A549 (cell line): ENCODE measurements at regions not wholly inside any gene's neighbourhood (a gene's known extent, or its start where the extent isn't known, plus 50 kb on each side); places are given as distances from the start of the nearest gene placed in this dataset.
"Not testable (repeated sequence)": the region's sequence is repeated elsewhere in the genome, so short reads cannot be mapped to it uniquely, and the experiment has no call there.

ENCODE experiments used
- ATAC-seq, 2 experiments: fragments of 200-7000 bp in 1 of 2; fragments of >200 bp in 1 of 2; cut with Nextera tagmentation in 1 of 2; cut with Tn5 transposase in 1 of 2; 3 replicates each; pipeline versions ENCODE4 v1.8.0 to v1.9.1; 2018 to 2020; ENCODE audit warnings: mild to moderate bottlenecking in 1 of 2, moderate library complexity in 1 of 2
- CTCF ChIA-PET: fragments of 300-600 bp; sonication (Branson Sonifier 250); formaldehyde crosslinking; extraction: SDS; loops from one replicate; lab custom pipeline; 2021; ENCODE audit warnings: antibody characterized with exemption, inconsistent platforms; lab: Yijun Ruan, JAX
- POLR2A ChIA-PET: fragments of 350-600 bp; formaldehyde crosslinking; extraction: SDS; loops from one replicate; lab custom pipeline; 2021; ENCODE audit warnings: antibody characterized with exemption, inconsistent platforms; lab: Yijun Ruan, JAX
- DNase-seq, 2 experiments: peaks; one replicate each; pipeline versions ENCODE4 v3.0.0 to v3.0.0-alpha.2; 2011 to 2016; ENCODE audit warnings: low read depth in 1 of 2, low spot score in 1 of 2
- FAIRE-seq: peaks from 2 replicates; lab custom pipeline; 2011; peaks lifted over from hg19 to GRCh38; lab: Jason Lieb, UNC
- H3K27ac ChIP-seq, 2 experiments: fragments of >200 bp; sonication (Bioruptor Twin); formaldehyde crosslinking; 3 replicates each; pipeline ENCODE4 v1.5.1; 2016 to 2017
- H3K4me1 ChIP-seq: fragments of >200 bp; sonication (Bioruptor Twin); formaldehyde crosslinking; 3 replicates; pipeline ENCODE4 v1.6.1; 2016
- H3K4me2 ChIP-seq: fragments of >200 bp; sonication (Bioruptor Twin); formaldehyde crosslinking; 3 replicates; pipeline ENCODE4 v1.6.1; 2016
- H3K4me3 ChIP-seq: fragments of >200 bp; sonication (Bioruptor Twin); formaldehyde crosslinking; 3 replicates; pipeline ENCODE4 v1.5.1; 2016
- H3K9me3 ChIP-seq: fragments of >200 bp; sonication (Bioruptor Twin); formaldehyde crosslinking; 3 replicates; pipeline ENCODE4 v1.6.1; 2016
- EHMT2 ChIP-seq: fragments of 200-600 bp; sonication (generic); IDR thresholded peaks from 2 replicates; pipeline ENCODE4 v1.6.1; 2016; ENCODE audit warnings: antibody characterized with exemption, low read depth, mild to moderate bottlenecking, moderate library complexity
- EP300 ChIP-seq, 2 experiments: fragments of >200 bp; sonication (Bioruptor Twin); formaldehyde crosslinking; IDR thresholded peaks; 2 replicates in 1 of 2; 3 replicates in 1 of 2; pipeline ENCODE4 v1.6.1; 2016 to 2017
- ESRRA ChIP-seq: fragments of 150-350 bp; IDR thresholded peaks from 2 replicates; pipeline ENCODE4 v1.6.1; 2014; ENCODE audit warnings: mild to moderate bottlenecking, low read length, borderline replicate concordance
- FOSB ChIP-seq: fragments of 250-450 bp; sonication (Bioruptor Pico); IDR thresholded peaks from 2 replicates; pipeline ENCODE4 v1.5.0; 2020; ENCODE audit warnings: mild to moderate bottlenecking, moderate library complexity
- FOSL2 ChIP-seq, 2 experiments: fragments of 450-650 bp in 1 of 2; fragments of >200 bp in 1 of 2; sonication (Bioruptor Twin) in 1 of 2; formaldehyde crosslinking; IDR thresholded peaks; 2 replicates each; pipeline versions ENCODE4 v1.5.0 to v1.6.1; 2016 to 2020; ENCODE audit warnings: mild to moderate bottlenecking in 1 of 2, moderate library complexity in 1 of 2
- HDAC2 ChIP-seq: fragments of 200-600 bp; sonication (generic); IDR thresholded peaks from 2 replicates; pipeline ENCODE4 v1.6.1; 2016
- HEYL ChIP-seq: fragments of 250-450 bp; sonication (Bioruptor Pico); IDR thresholded peaks from 2 replicates; pipeline ENCODE4 v1.8.0; 2021; ENCODE audit warnings: mild to moderate bottlenecking, moderate library complexity
- HOXB13 ChIP-seq: fragments of 250-450 bp; sonication (Bioruptor Pico); IDR thresholded peaks from 2 replicates; pipeline ENCODE4 v1.5.0; 2020; ENCODE audit warnings: low read depth, mild to moderate bottlenecking, moderate library complexity
- JUN ChIP-seq, 2 experiments: fragments of >200 bp; sonication (Bioruptor Twin); formaldehyde crosslinking; IDR thresholded peaks; 2 replicates in 1 of 2; 3 replicates in 1 of 2; pipeline ENCODE4 v1.6.1; 2016 to 2017
- JUNB ChIP-seq: fragments of >200 bp; sonication (Bioruptor Twin); formaldehyde crosslinking; IDR thresholded peaks from 2 replicates; pipeline ENCODE4 v1.6.1; 2016
- KDM1A ChIP-seq: fragments of 200-600 bp; sonication (generic); IDR thresholded peaks from 2 replicates; pipeline ENCODE4 v1.6.1; 2016; ENCODE audit warnings: low read depth, mild to moderate bottlenecking
- KDM5A ChIP-seq: fragments of 200-600 bp; sonication (generic); IDR thresholded peaks from 2 replicates; pipeline ENCODE4 v1.6.1; 2016; ENCODE audit warnings: antibody characterized with exemption, mild to moderate bottlenecking
- NR3C1 ChIP-seq: fragments of >200 bp; sonication (Bioruptor Twin); formaldehyde crosslinking; IDR thresholded peaks from 3 replicates; pipeline ENCODE4 v1.6.1; 2017
- RCOR1 ChIP-seq: fragments of 150-350 bp; IDR thresholded peaks from 2 replicates; pipeline ENCODE4 v1.6.1; 2014; ENCODE audit warnings: antibody characterized with exemption, low read length, low read depth
- RNF2 ChIP-seq: fragments of 200-600 bp; sonication (generic); IDR thresholded peaks from 2 replicates; pipeline ENCODE4 v1.6.1; 2016; ENCODE audit warnings: low read depth, mild to moderate bottlenecking, antibody characterized with exemption, moderate library complexity, borderline replicate concordance
- SMC3 ChIP-seq: fragments of >200 bp; sonication (Bioruptor Twin); formaldehyde crosslinking; IDR thresholded peaks from 3 replicates; pipeline ENCODE4 v1.6.1; 2018; ENCODE audit warnings: inconsistent platforms
- SREBF2 ChIP-seq: fragments of 450-650 bp; IDR thresholded peaks from 2 replicates; pipeline ENCODE4 v1.6.1; 2014; ENCODE audit warnings: mild to moderate bottlenecking, moderate library complexity
- TP53 ChIP-seq: fragments of 250-450 bp; sonication (Bioruptor Pico); IDR thresholded peaks from 2 replicates; pipeline ENCODE4 v1.5.0; 2021; ENCODE audit warnings: mild to moderate bottlenecking, moderate library complexity
- ZC3H11A ChIP-seq: fragments of 450-650 bp; IDR thresholded peaks from 2 replicates; pipeline ENCODE4 v1.6.1; 2014; ENCODE audit warnings: antibody characterized with exemption, mild to moderate bottlenecking
- ZFP36 ChIP-seq: fragments of 450-650 bp; IDR thresholded peaks from 2 replicates; pipeline ENCODE4 v1.6.1; 2014; ENCODE audit warnings: borderline replicate concordance; ENCODE audit not compliant: partially characterized antibody
- ZNF302 ChIP-seq: fragments of 250-450 bp; sonication (Bioruptor Pico); IDR thresholded peaks from 2 replicates; pipeline ENCODE4 v1.9.0; 2021; ENCODE audit warnings: inconsistent platforms, mild to moderate bottlenecking, moderate library complexity
- ZSCAN20 ChIP-seq: fragments of 250-450 bp; sonication (Bioruptor Pico); IDR thresholded peaks from 2 replicates; pipeline ENCODE4 v1.8.0; 2022; ENCODE audit warnings: mild to moderate bottlenecking, moderate library complexity
- WGBS: methylation state at CpG from one replicate; pipeline ENCODE4 v1.1.6; 2017; ENCODE audit errors: missing lambda C conversion rate; 5-methylcytosine and 5-hydroxymethylcytosine counted together
- TF ChIP-seq, protein P1 (sequence below): fragments of >200 bp; sonication (Bioruptor Twin); formaldehyde crosslinking; IDR thresholded peaks from 3 replicates; pipeline ENCODE4 v1.5.1; 2016
- TF ChIP-seq, protein P2 (sequence below): fragments of >200 bp; sonication (Bioruptor Twin); formaldehyde crosslinking; IDR thresholded peaks from 3 replicates; pipeline ENCODE4 v1.6.1; 2016
- TF ChIP-seq, protein P3 (sequence below): fragments of >200 bp; sonication (Bioruptor Twin); formaldehyde crosslinking; IDR thresholded peaks from 2 replicates; pipeline ENCODE4 v1.6.1; 2016

DNA sequence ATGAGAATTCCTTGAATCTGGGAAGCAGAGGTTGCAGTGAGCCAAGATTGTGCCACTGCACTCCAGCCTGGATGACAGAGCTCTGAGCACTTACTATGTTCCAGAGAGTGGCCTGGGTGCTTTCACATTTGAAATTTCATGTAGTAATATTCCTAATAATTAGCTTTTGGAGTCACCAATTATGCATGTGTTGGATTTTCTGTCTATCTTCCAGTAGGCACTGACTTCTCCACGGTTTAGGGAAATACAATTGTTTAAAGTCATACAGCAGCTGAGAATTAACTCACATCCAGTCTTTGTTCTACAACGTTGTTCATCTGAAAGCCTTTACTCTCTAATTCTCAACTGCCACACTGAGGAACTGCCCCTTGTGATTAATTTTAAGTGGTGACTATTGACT lies 150.2 kb downstream of the CSNK2A3 start:
- TF ChIP-seq JUN (IDR thresholded peaks at IDR 0.05) (no peak), FOSB (CRISPR knock-in tag) (no peak), HEYL (CRISPR knock-in tag) (no peak), HOXB13 (CRISPR knock-in tag) (no peak), EP300 (IDR thresholded peaks at IDR 0.05) (no peak), KDM1A (no peak), ZNF302 (CRISPR knock-in tag) (no peak), EHMT2 (no peak), RCOR1 (no peak), RNF2 (no peak), HDAC2 (no peak), NR3C1 (no peak), FOSL2 (IDR thresholded peaks at IDR 0.05) (no peak), FOSL2 (CRISPR knock-in tag; IDR thresholded peaks at IDR 0.05) (no peak)
- TF ChIP-seq, protein P1, sequence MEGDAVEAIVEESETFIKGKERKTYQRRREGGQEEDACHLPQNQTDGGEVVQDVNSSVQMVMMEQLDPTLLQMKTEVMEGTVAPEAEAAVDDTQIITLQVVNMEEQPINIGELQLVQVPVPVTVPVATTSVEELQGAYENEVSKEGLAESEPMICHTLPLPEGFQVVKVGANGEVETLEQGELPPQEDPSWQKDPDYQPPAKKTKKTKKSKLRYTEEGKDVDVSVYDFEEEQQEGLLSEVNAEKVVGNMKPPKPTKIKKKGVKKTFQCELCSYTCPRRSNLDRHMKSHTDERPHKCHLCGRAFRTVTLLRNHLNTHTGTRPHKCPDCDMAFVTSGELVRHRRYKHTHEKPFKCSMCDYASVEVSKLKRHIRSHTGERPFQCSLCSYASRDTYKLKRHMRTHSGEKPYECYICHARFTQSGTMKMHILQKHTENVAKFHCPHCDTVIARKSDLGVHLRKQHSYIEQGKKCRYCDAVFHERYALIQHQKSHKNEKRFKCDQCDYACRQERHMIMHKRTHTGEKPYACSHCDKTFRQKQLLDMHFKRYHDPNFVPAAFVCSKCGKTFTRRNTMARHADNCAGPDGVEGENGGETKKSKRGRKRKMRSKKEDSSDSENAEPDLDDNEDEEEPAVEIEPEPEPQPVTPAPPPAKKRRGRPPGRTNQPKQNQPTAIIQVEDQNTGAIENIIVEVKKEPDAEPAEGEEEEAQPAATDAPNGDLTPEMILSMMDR, result no peak
- TF ChIP-seq, protein P2, sequence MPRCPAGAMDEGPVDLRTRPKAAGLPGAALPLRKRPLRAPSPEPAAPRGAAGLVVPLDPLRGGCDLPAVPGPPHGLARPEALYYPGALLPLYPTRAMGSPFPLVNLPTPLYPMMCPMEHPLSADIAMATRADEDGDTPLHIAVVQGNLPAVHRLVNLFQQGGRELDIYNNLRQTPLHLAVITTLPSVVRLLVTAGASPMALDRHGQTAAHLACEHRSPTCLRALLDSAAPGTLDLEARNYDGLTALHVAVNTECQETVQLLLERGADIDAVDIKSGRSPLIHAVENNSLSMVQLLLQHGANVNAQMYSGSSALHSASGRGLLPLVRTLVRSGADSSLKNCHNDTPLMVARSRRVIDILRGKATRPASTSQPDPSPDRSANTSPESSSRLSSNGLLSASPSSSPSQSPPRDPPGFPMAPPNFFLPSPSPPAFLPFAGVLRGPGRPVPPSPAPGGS, result no peak
- TF ChIP-seq, protein P3, sequence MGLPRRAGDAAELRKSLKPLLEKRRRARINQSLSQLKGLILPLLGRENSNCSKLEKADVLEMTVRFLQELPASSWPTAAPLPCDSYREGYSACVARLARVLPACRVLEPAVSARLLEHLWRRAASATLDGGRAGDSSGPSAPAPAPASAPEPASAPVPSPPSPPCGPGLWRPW, result no peak
- H3K27ac ChIP-seq, result no peak overlapping the region
- 0% methylated on average over 2 of the region's 2 CpGs for WGBS
- FAIRE-seq (no peak), ATAC-seq (no peak), DNase-seq (no peak)
- CTCF ChIA-PET, result no interaction called here
- H3K9me3 ChIP-seq, result peaks cover 31% of the 10 kb centered on the region
- no peaks in the 10 kb centered on the region for H3K4me1 ChIP-seq
- H3K4me3 ChIP-seq, result no peak overlapping the region
- H3K4me2 ChIP-seq, result no peak overlapping the region
- POLR2A ChIA-PET, result no interaction called here

DNA sequence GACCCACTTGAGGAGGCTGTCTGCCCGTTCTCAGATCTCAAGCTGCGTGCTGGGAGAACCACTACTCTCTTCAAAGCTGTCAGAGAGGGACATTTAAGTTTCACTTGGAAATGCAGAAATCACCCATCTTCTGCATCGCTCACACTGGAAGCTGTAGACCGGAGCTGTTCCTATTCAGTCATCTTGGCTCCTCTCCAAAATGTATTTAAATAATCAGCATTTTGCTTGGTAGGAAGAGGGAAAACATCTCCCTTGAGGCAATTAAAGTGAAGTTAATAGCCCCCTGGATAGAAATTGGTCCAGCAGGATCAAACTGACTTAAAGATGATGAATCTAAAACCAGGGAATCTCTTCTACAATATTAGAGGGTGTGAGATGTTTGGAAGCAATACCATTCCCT lies 151.7 kb downstream of the CSNK2A3 start:
- CTCF ChIA-PET, H3K4me2 ChIP-seq: not testable (repeated sequence)

DNA sequence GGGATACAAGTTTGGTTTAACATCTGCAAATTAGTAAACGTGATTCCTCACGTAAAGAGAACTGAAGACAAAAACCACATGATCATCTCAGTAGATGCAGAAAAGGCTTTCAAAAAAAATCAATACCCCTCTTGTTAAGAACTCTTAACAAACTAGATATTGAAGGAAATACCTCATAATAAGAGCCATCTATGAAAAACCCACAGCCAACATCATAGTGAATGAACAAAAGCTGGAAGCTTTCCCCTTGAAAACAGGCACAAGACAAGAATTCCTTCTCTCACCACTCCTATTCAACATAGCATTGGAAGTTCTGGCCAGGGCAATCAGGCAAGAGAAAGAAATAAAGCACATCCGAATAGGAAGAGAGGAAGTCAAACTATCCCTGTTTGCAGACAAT lies 160.5 kb downstream of the CSNK2A3 start:
- Histone ChIP-seq H3K4me3 (no peak overlapping the region), H3K27ac (no peak overlapping the region), H3K9me3 (peaks cover 19% of the 10 kb centered on the region; the same call in 2 of the 3 replicates)
- POLR2A ChIA-PET, result no interaction called here
- TF ChIP-seq JUNB (no peak), TP53 (no peak), ESRRA (no peak), ZFP36 (no peak), EP300 (IDR thresholded peaks at IDR 0.05) (no peak), ZC3H11A (no peak), KDM5A (no peak), JUN (IDR thresholded peaks at IDR 0.05) (no peak), ZSCAN20 (CRISPR knock-in tag) (no peak), SREBF2 (no peak), SMC3 (no peak), HEYL (CRISPR knock-in tag) (no peak)
- TF ChIP-seq, protein P3, result no peak
- TF ChIP-seq, protein P1, result no peak
- TF ChIP-seq, all 56 proteins: peak for 0
- FAIRE-seq, result no peak
- DNase-seq, result no peak
- 4% methylated on average over 3 of the region's 3 CpGs for WGBS
- CTCF ChIA-PET, result interaction anchor here (1.5 to 1.6 kb wide), 2 partner anchors 12 to 595 kb away, joined by 3 read pairs; no protein-coding TSS in a partner anchor
- ATAC-seq, result no peak
- Histone ChIP-seq H3K4me1 (no peaks in the 10 kb centered on the region), H3K4me2 (no peak overlapping the region)

More for the DNA sequence above, 151.7 kb downstream of the CSNK2A3 start:
- DNase-seq, ATAC-seq, POLR2A ChIA-PET, H3K4me3 ChIP-seq, FAIRE-seq, H3K4me1 ChIP-seq, H3K27ac ChIP-seq: not testable (repeated sequence)
- peaks cover 31% of the 10 kb centered on the region for H3K9me3 ChIP-seq
- WGBS, result 17% methylated on average over 4 of the region's 4 CpGs
